ENCODE measurements at regions not wholly inside any gene's neighbourhood (a gene's known extent, or its start where the extent isn't known, plus 50 kb on each side); places are given as distances from the start of the nearest gene placed in this dataset.

DNA sequence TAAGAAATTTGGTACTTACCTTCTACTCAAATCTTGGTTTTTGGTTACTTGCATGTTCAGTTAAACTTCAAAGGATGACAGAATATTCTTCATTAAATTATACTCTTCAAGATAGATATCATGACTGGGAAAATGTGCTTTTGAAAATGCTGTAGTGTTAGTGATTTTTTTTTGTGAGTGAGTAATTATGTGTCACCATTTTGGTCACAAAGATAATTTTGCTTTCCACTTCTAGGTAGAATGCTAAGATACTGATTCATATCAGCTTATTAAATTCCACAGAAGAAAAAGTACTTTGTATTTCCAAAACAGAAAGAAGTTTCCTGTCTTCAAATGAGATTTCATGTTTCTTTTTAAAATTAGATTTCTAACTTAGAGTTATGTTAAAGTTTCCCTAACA is 61.2 kb downstream of the ATXN7L3B start:
- no peak for TF ChIP-seq EZH2 (IDR thresholded peaks at IDR 0.05; ENCODE audit: borderline replicate concordance, low read depth, low read length, poor library complexity, severe bottlenecking)
- TF ChIP-seq, protein P1, sequence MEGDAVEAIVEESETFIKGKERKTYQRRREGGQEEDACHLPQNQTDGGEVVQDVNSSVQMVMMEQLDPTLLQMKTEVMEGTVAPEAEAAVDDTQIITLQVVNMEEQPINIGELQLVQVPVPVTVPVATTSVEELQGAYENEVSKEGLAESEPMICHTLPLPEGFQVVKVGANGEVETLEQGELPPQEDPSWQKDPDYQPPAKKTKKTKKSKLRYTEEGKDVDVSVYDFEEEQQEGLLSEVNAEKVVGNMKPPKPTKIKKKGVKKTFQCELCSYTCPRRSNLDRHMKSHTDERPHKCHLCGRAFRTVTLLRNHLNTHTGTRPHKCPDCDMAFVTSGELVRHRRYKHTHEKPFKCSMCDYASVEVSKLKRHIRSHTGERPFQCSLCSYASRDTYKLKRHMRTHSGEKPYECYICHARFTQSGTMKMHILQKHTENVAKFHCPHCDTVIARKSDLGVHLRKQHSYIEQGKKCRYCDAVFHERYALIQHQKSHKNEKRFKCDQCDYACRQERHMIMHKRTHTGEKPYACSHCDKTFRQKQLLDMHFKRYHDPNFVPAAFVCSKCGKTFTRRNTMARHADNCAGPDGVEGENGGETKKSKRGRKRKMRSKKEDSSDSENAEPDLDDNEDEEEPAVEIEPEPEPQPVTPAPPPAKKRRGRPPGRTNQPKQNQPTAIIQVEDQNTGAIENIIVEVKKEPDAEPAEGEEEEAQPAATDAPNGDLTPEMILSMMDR (conservative IDR thresholded peaks at IDR 0.05; ENCODE audit: low read depth, low read length), result no peak

All from A673 (cell line).